GM13977 (cell line): ENCODE measurements at regions not wholly inside any gene's neighbourhood (a gene's known extent, or its start where the extent isn't known, plus 50 kb on each side); places are given as distances from the start of the nearest gene placed in this dataset.

ENCODE experiments used
- DNase-seq: peaks from one replicate; pipeline ENCODE4 v3.0.0; 2012; ENCODE audit warnings: low spot score
- in situ Hi-C: fragments of 300-500 bp; cut with MboI; formaldehyde crosslinking; loops from one replicate; pipeline ENCODE4 v1.12.0; 2022; ENCODE audit warnings: low sequenced_read_pairs, low pct_unique_long_range_greater_than_20kb, mixed read lengths, inconsistent platforms; ENCODE audit not compliant: unreplicated experiment
- TF ChIP-seq, protein P1 (sequence below): IDR thresholded peaks from 2 replicates; pipeline ENCODE4 v1.5.1; 2012; ENCODE audit warnings: mild to moderate bottlenecking, control low read depth; ENCODE audit not compliant: insufficient read depth; ENCODE audit errors: extremely low read depth, missing control alignments

DNA sequence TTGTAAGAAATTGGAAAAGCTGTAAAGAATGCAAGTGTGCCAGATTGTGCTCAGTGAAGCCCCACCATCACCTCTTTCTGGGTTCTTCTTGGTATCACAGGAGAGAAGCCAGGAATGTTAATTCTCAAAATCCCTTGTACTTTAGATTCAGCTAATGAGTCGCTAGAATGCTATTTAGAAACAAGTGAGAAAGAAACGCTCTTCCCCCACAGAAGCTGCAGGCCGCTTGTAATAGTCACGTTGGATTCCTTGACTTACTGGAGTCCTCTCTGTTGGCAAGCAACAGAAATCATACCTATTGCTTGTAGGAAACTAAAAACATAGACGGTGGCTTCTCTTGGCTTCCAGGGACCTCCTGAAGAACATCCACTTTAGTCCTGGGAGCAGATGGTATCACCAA is 375.6 kb upstream of the LRATD1 start:
- in situ Hi-C loops = no loop called here
- TF ChIP-seq, protein P1, sequence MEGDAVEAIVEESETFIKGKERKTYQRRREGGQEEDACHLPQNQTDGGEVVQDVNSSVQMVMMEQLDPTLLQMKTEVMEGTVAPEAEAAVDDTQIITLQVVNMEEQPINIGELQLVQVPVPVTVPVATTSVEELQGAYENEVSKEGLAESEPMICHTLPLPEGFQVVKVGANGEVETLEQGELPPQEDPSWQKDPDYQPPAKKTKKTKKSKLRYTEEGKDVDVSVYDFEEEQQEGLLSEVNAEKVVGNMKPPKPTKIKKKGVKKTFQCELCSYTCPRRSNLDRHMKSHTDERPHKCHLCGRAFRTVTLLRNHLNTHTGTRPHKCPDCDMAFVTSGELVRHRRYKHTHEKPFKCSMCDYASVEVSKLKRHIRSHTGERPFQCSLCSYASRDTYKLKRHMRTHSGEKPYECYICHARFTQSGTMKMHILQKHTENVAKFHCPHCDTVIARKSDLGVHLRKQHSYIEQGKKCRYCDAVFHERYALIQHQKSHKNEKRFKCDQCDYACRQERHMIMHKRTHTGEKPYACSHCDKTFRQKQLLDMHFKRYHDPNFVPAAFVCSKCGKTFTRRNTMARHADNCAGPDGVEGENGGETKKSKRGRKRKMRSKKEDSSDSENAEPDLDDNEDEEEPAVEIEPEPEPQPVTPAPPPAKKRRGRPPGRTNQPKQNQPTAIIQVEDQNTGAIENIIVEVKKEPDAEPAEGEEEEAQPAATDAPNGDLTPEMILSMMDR = no peak
- DNase-seq = no peak

DNA sequence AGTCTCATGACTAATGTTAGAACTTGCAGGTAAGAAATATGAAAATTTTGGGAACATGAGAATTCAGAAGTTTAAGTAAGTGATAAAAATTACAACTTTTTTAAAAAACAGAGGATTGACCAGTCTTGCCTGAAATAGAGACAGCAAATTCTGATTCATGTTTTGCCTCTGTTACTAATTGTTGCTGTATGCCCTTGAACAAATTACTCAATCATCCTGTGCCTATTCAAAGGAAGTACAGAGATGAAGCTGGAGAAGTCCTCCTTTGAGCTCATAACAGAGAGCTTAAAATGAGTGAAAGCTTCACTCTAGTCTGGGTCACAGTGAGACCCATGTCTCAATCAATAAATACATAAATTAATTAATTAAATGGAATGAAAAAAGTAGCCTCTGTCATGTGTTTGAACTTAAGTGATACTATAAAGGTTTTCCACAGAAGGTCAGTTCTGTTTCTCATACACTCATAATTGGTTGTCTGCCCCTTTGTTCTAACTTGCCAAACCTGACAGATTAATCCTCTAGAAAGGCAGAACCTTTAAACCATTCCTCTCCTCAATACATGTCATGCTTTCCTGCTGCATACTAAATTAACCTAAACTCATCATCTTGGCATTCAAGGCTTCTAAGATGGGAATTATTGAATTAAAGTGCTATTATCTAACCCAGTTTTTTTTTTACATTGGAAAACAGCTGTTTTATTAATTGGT is 374.6 kb upstream of the LRATD1 start:
- in situ Hi-C loops = no loop called here
- TF ChIP-seq, protein P1 = no peak
- DNase-seq = no peak

DNA sequence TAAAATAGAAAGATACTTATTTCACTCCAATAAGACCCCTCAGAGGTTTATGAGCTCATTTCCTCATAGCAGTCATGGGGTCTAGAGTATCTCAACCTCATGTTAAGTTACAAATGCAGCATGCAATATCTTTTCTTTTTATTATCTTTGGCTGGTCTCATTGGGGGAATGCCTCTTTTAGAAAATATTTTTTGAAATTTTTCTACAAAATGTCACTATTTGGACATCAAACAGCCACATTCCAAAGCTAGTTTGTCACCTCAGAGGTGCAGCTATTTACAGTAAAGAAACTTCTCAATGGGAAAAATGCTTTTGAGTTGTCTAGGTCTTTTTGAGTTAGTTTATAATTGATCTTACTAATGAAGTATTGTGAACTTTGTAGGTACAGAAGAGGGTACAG is 370.7 kb upstream of the LRATD1 start:
- TF ChIP-seq, protein P1 = no peak
- DNase-seq = no peak
- in situ Hi-C loops = no loop called here

DNA sequence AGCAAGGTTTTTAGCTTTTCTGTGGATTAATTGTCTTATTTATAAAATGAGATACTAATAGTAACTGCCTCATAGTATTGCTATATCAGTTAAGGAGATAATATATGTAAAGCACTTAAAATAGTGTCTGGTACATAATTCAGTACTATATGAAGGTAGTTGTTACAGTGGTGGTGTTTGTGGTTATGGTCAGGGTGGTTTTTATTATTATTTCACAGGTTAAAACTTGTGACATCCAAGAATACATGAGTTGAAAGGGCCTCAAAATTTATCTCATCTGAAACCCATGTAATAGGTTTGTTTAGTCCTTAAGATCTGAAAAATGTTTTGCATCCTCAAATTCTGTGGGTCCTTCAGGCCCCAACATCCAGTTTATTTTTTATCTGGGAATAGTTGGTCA is 369.5 kb upstream of the LRATD1 start:
- no peak for DNase-seq
- in situ Hi-C loops = no loop called here
- TF ChIP-seq, protein P1 = no peak

DNA sequence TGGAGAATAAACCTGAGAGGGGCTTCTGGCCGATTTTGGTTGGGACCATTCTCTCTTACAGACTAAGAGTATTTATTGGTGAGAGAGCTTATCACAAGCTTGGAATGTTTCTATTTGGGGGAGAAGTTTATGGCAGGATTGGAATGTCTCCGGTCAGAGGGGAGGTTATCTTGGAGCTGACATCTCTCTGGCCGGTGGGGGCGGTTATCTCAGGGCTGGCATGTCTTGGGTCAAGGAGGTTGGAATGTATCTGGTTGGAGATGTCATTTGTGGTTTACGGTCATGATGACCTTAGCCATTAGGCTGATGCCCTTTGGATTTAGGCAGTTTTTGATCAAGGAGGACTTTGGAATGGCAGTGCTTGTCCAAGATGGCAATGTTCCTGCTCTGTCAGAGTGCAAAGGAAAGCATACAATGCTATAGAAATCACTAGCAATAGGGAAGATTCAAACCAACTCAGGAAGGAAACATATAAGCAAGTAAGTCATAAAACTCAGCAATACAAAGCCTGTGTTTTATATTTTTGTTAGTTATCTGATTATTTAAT is 362.4 kb upstream of the LRATD1 start:
- TF ChIP-seq, protein P1 = no peak
- in situ Hi-C loops = no loop called here
- DNase-seq = no peak

DNA sequence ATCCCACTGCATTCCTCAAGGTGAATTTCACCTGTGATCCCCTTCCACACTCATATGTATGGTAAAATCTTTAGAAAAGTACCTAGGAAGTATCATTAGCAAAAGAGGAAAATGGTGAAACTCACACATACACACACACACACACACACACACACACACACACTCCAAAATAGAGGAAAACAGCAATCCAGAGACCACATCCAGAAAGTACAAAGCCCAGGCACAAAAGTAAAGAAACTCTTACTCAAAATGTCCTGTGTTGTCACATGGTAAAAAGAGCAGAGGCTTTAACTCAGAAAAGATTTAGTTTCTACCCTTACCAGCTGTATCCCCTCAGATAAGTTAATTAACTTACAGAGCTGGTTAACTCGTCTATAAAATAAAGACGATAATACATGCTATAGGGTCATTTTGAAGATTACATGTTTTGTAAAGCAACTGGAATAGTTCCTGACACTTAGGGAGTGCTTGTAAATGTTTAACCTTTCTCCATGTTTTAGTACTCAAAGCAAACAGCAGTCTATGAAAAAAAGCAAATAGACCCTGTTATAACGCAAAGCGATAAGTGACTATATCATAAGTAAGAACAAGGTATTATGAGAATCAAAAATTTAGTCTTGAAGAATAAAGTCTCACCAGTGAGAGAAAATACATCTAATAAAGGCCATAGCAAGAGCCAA is 360.0 kb upstream of the LRATD1 start:
- in situ Hi-C loops = no loop called here
- DNase-seq = no peak
- TF ChIP-seq, protein P1 = no peak
